Loucy (cell line): ENCODE measurements at regions not wholly inside any gene's neighbourhood (a gene's known extent, or its start where the extent isn't known, plus 50 kb on each side); places are given as distances from the start of the nearest gene placed in this dataset.

Experiments
- H2AFZ ChIP-seq: fragments of 200-600 bp; sonication (generic); 2 replicates; pipeline ENCODE4 v1.6.0; 2016; ENCODE audit warnings: antibody characterized with exemption, mild to moderate bottlenecking, low read length, moderate library complexity
- H3F3A ChIP-seq: fragments of 200-600 bp; 2 replicates; pipeline ENCODE4 v1.6.0; 2016; ENCODE audit warnings: antibody characterized with exemption, low read depth, mild to moderate bottlenecking
- H3K27me3 ChIP-seq: fragments of 200-600 bp; sonication (generic); 2 replicates; pipeline ENCODE4 v1.6.1; 2014; ENCODE audit warnings: low read length, mild to moderate bottlenecking; ENCODE audit not compliant: insufficient read depth, poor library complexity, severe bottlenecking
- H3K36me3 ChIP-seq: fragments of 200-600 bp; sonication (generic); 2 replicates; pipeline ENCODE4 v1.6.1; 2016; ENCODE audit warnings: low read length; ENCODE audit not compliant: insufficient read depth
- H3K4me1 ChIP-seq: fragments of 200-600 bp; sonication (generic); 2 replicates; pipeline ENCODE4 v1.5.1; 2014; ENCODE audit warnings: low read length, mild to moderate bottlenecking; ENCODE audit not compliant: insufficient read depth, poor library complexity, severe bottlenecking
- H3K4me2 ChIP-seq: fragments of 200-600 bp; sonication (generic); 2 replicates; pipeline ENCODE4 v1.6.0; 2014; ENCODE audit warnings: antibody characterized with exemption, low read length, low read depth, mild to moderate bottlenecking; ENCODE audit not compliant: poor library complexity, severe bottlenecking
- H3K4me3 ChIP-seq: fragments of 200-600 bp; sonication (generic); 2 replicates; pipeline ENCODE4 v1.5.1; 2014; ENCODE audit warnings: low read length, mild to moderate bottlenecking, mixed read lengths; ENCODE audit not compliant: poor library complexity, severe bottlenecking
- H3K79me2 ChIP-seq: fragments of 200-600 bp; sonication (generic); 2 replicates; pipeline ENCODE4 v1.6.1; 2014; ENCODE audit warnings: low read length; ENCODE audit not compliant: insufficient read depth
- H3K9ac ChIP-seq: fragments of 200-600 bp; sonication (generic); 2 replicates; pipeline ENCODE4 v1.6.0; 2014; ENCODE audit warnings: mild to moderate bottlenecking, low read depth, low read length, moderate library complexity; ENCODE audit not compliant: poor library complexity, severe bottlenecking
- H3K9me2 ChIP-seq: fragments of 200-600 bp; sonication (generic); replicated peaks from 2 replicates; pipeline ENCODE4 v1.6.1; 2016; ENCODE audit warnings: low read depth, low read length, mixed read lengths
- H3K9me3 ChIP-seq: fragments of 200-600 bp; sonication (generic); 2 replicates; pipeline ENCODE4 v1.6.1; 2014; ENCODE audit warnings: mild to moderate bottlenecking, antibody characterized with exemption, low read length, low read depth; ENCODE audit not compliant: insufficient read depth
- H4K20me1 ChIP-seq: fragments of 200-600 bp; sonication (generic); 2 replicates; pipeline ENCODE4 v1.6.0; 2014; ENCODE audit warnings: antibody characterized with exemption, low read length, mild to moderate bottlenecking; ENCODE audit not compliant: insufficient read depth, poor library complexity, severe bottlenecking
- EZH2phosphoT487 ChIP-seq: fragments of 200-600 bp; IDR thresholded peaks from 2 replicates; pipeline ENCODE4 v1.6.1; 2018; ENCODE audit warnings: antibody characterized with exemption, mild to moderate bottlenecking, moderate library complexity, borderline replicate concordance
- TF ChIP-seq, protein P1 (sequence below): fragments of 200-600 bp; sonication (generic); conservative IDR thresholded peaks from 2 replicates; pipeline ENCODE4 v1.5.1; 2014; ENCODE audit warnings: mild to moderate bottlenecking, antibody characterized with exemption, low read length

DNA sequence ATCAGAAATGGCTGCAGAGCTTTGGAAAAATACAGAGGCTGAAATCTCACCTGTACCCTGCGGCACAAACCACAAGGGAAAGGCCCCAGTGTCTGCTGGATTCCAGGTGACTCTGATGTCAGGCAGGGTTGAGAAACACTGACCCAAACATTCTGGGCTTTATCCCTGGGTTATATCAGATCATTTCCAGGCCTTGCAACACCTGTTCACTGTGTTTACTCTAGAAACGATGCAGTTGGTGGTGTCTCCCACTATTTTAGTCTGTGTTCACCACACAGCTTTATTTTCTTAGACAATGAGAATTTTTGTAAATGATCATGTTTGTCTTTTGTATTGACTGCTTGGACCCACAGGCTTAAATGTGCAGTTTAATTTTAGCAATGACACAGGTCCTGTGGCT lies 151.5 kb upstream of the SDK2 start:
- H3F3A ChIP-seq = no peaks in the 10 kb centered on the region
- H3K4me2 ChIP-seq = no peak overlapping the region
- H3K9me2 ChIP-seq = no peaks in the 10 kb centered on the region
- H3K79me2 ChIP-seq = no peaks in the 10 kb centered on the region
- TF ChIP-seq, protein P1, sequence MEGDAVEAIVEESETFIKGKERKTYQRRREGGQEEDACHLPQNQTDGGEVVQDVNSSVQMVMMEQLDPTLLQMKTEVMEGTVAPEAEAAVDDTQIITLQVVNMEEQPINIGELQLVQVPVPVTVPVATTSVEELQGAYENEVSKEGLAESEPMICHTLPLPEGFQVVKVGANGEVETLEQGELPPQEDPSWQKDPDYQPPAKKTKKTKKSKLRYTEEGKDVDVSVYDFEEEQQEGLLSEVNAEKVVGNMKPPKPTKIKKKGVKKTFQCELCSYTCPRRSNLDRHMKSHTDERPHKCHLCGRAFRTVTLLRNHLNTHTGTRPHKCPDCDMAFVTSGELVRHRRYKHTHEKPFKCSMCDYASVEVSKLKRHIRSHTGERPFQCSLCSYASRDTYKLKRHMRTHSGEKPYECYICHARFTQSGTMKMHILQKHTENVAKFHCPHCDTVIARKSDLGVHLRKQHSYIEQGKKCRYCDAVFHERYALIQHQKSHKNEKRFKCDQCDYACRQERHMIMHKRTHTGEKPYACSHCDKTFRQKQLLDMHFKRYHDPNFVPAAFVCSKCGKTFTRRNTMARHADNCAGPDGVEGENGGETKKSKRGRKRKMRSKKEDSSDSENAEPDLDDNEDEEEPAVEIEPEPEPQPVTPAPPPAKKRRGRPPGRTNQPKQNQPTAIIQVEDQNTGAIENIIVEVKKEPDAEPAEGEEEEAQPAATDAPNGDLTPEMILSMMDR = no peak
- TF ChIP-seq EZH2phosphoT487 = no peak
- peaks cover 11% of the 10 kb centered on the region for H3K4me1 ChIP-seq
- no peak overlapping the region for H3K4me3 ChIP-seq
- no peaks in the 10 kb centered on the region for H3K27me3 ChIP-seq
- no peaks in the 10 kb centered on the region for H3K9me3 ChIP-seq
- no peaks in the 10 kb centered on the region for H3K36me3 ChIP-seq
- H4K20me1 ChIP-seq = no peaks in the 10 kb centered on the region
- no peak overlapping the region for H2AFZ ChIP-seq
- H3K9ac ChIP-seq = no peak overlapping the region

DNA sequence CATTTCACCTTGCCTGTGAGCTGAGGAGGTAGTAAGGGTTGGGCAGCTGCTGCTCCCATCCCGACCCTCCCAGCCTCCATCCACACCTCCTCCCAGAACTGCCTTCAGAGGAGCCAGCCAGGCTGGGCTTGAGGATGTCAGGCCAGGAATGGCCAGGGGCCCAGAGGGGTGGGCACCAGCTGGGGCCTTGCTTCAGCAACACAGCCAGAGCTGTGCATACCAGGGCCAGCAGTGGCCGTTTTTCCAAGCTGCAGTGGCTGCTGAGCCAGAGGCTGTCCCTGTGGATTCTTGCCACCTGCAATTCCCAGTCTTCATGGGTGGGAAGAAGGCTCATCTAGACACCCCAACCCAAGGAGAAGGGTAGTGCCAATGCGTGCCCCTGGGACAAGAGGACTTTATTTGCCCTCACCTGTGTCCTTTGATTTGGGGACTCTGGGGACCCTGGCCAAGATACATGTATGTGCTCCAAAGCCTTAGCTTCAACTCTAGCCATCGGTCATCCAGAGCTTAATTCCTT lies 153.4 kb upstream of the SDK2 start:
- Histone ChIP-seq H3K4me2 (no peak overlapping the region), H3K4me1 (peaks cover 11% of the 10 kb centered on the region)

DNA sequence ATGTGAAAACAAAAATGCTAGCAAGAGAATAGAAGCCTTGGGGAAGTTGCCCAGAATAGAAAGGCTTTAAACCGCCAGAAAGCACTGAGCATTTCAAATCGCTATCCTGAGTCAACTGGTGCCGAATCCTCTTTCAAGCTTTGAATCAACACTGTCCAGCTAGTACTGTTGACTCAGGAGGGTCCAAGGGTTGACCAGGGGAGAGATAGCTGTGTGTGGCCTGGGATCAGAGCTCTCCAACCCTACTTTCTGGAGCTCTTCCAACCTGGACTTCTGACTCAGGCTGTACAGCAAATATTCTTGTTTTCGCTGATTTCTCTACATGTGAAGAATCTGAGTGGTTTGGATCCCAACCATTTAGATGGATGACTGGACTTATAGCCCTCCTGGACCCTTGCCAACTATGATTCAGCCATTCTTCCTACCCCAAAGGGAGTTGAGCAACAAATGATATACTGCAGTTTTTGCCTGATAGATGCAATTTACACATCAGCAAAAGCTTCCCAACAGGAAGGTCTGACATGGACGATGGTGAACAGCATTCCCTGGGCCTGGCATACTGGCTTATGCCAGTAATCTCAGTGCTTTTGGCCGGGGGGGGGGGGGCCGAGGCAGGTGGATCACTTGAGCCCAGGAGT lies 154.0 kb upstream of the SDK2 start:
- H3K9ac ChIP-seq = no peak overlapping the region
- H3K9me2 ChIP-seq = no peaks in the 10 kb centered on the region
- peaks cover 11% of the 10 kb centered on the region for H3K4me1 ChIP-seq
- H3K27me3 ChIP-seq = no peaks in the 10 kb centered on the region
- H3K4me3 ChIP-seq = no peak overlapping the region
- no peaks in the 10 kb centered on the region for H3F3A ChIP-seq
- no peaks in the 10 kb centered on the region for H3K36me3 ChIP-seq
- no peak overlapping the region for H3K4me2 ChIP-seq
- no peaks in the 10 kb centered on the region for H4K20me1 ChIP-seq
- no peak for TF ChIP-seq EZH2phosphoT487
- TF ChIP-seq, protein P1 = no peak
- H2AFZ ChIP-seq = no peak overlapping the region
- H3K9me3 ChIP-seq = no peaks in the 10 kb centered on the region
- H3K79me2 ChIP-seq = no peaks in the 10 kb centered on the region

More for the DNA sequence above, 153.4 kb upstream of the SDK2 start:
- no peaks in the 10 kb centered on the region for H4K20me1 ChIP-seq
- H3K9me3 ChIP-seq = no peaks in the 10 kb centered on the region
- no peaks in the 10 kb centered on the region for H3K79me2 ChIP-seq
- no peak overlapping the region for H2AFZ ChIP-seq
- no peaks in the 10 kb centered on the region for H3K36me3 ChIP-seq
- H3K9ac ChIP-seq = no peak overlapping the region
- H3F3A ChIP-seq = no peaks in the 10 kb centered on the region
- H3K4me3 ChIP-seq = no peak overlapping the region
- no peaks in the 10 kb centered on the region for H3K9me2 ChIP-seq
- H3K27me3 ChIP-seq = no peaks in the 10 kb centered on the region
- TF ChIP-seq EZH2phosphoT487 = no peak
- TF ChIP-seq, protein P1 = no peak
